GM11168 (cell line): ENCODE measurements at regions not wholly inside any gene's neighbourhood (a gene's known extent, or its start where the extent isn't known, plus 50 kb on each side); places are given as distances from the start of the nearest gene placed in this dataset.

Experiments
- in situ Hi-C: fragments of 300-500 bp; cut with MboI; formaldehyde crosslinking; loops from one replicate; pipeline ENCODE4 v1.12.0; 2022; ENCODE audit warnings: low sequenced_read_pairs; ENCODE audit not compliant: unreplicated experiment

- in situ Hi-C loops: no loop called here
These were observed 146.5 kb downstream of the CCDC34 start for GRCh38 chr11:27216270-27217149.

- in situ Hi-C loops: no loop called here
These were observed 147.3 kb downstream of the CCDC34 start for GRCh38 chr11:27215471-27216269.

- in situ Hi-C loops: no loop called here
These were observed 148.3 kb downstream of the CCDC34 start for GRCh38 chr11:27214713-27215112.

- in situ Hi-C loops: no loop called here
These were observed 149.8 kb downstream of the CCDC34 start for GRCh38 chr11:27213232-27213660.

- in situ Hi-C loops: no loop called here
These were observed 150.7 kb downstream of the CCDC34 start for GRCh38 chr11:27212248-27212780.

GRCh38 chr11:27211370-27212127 lies 151.5 kb downstream of the CCDC34 start:
- in situ Hi-C loops: no loop called here

- in situ Hi-C loops: no loop called here
These were observed 152.5 kb downstream of the CCDC34 start for GRCh38 chr11:27210531-27210930.

- in situ Hi-C loops: no loop called here
These were observed 153.4 kb downstream of the CCDC34 start for GRCh38 chr11:27209562-27210005.

- in situ Hi-C loops: no loop called here
These were observed 154.2 kb downstream of the CCDC34 start for GRCh38 chr11:27208846-27209245.

- in situ Hi-C loops: no loop called here
These were observed 155.9 kb downstream of the CCDC34 start for GRCh38 chr11:27207025-27207650.

- in situ Hi-C loops: no loop called here
These were observed 157.0 kb downstream of the CCDC34 start for GRCh38 chr11:27205779-27206570.

- in situ Hi-C loops: no loop called here
These were observed 157.8 kb downstream of the CCDC34 start for GRCh38 chr11:27205250-27205649.

- in situ Hi-C loops: no loop called here
These were observed 158.5 kb downstream of the CCDC34 start for GRCh38 chr11:27204529-27204928.

GRCh38 chr11:27203077-27203647 lies 159.9 kb downstream of the CCDC34 start:
- in situ Hi-C loops: no loop called here

GRCh38 chr11:27201454-27202302 lies 161.1 kb downstream of the BBOX1 start:
- in situ Hi-C loops: no loop called here

GRCh38 chr11:27200779-27201453 lies 160.3 kb downstream of the BBOX1 start:
- in situ Hi-C loops: no loop called here

GRCh38 chr11:27196203-27196897 lies 155.7 kb downstream of the BBOX1 start:
- in situ Hi-C loops: no loop called here
